ENCODE measurements at regions not wholly inside any gene's neighbourhood (a gene's known extent, or its start where the extent isn't known, plus 50 kb on each side); places are given as distances from the start of the nearest gene placed in this dataset.
A peak's percentile ranks its signal among the peaks of the same experiment; 100 is the strongest.

GRCh38 chr1:115185336-115185735 lies 96.0 kb upstream of the TSPAN2 start:
- H3K4me1 ChIP-seq, result no peaks in the 10 kb centered on the region; the same call in 1 of the 2 replicates
- POLR2A ChIA-PET, result no interaction called here
- H3K4me3 ChIP-seq (ENCODE audit: low read depth, low read length), result no peak overlapping the region
- no peak for TF ChIP-seq CTCF (IDR thresholded peaks at IDR 0.05; ENCODE audit: insufficient read depth in 1 of 2, low read depth in 1 of 2, low read length in 1 of 2, severe bottlenecking in 1 of 2, unreplicated experiment in 1 of 2)
- Mint-ChIP-seq H3K9me3 (ENCODE audit: unreplicated experiment) (no peaks in the 10 kb centered on the region), H3K27ac (ENCODE audit: unreplicated experiment) (peak overlapping the region; percentile 53), H3K4me1 (ENCODE audit: low read depth, unreplicated experiment) (peaks cover 25% of the 10 kb centered on the region), H3K36me3 (ENCODE audit: insufficient read depth, unreplicated experiment) (no peaks in the 10 kb centered on the region), H3K27me3 (ENCODE audit: insufficient read depth, unreplicated experiment) (no peaks in the 10 kb centered on the region), H3K4me3 (ENCODE audit: unreplicated experiment) (no peak overlapping the region)
- intact Hi-C loops (cut with micrococcal nuclease; ENCODE audit: unreplicated experiment), result no loop called here
- H3K36me3 ChIP-seq (ENCODE audit: control insufficient read depth, insufficient read depth, low read length), result no peaks in the 10 kb centered on the region
- no peak for DNase-seq
- no TSS peak for BruUV-seq (replicated peaks)
- CTCF ChIA-PET, result no interaction called here
- no peaks in the 10 kb centered on the region for H3K9me3 ChIP-seq
- no peaks in the 10 kb centered on the region for H3K27me3 ChIP-seq (replicated peaks; ENCODE audit: control insufficient read depth, insufficient read depth, low read length)

- H3K27ac Mint-ChIP-seq (ENCODE audit: unreplicated experiment), result peak overlapping the region; percentile 53
- Histone ChIP-seq H3K36me3 (ENCODE audit: control insufficient read depth, insufficient read depth, low read length) (no peaks in the 10 kb centered on the region), H3K9me3 (no peaks in the 10 kb centered on the region), H3K27me3 (replicated peaks; ENCODE audit: control insufficient read depth, insufficient read depth, low read length) (no peaks in the 10 kb centered on the region), H3K4me1 (no peaks in the 10 kb centered on the region; the same call in 1 of the 2 replicates), H3K4me3 (ENCODE audit: low read depth, low read length) (no peak overlapping the region)
- no TSS peak for BruUV-seq (replicated peaks)
- POLR2A ChIA-PET, result no interaction called here
- intact Hi-C loops (cut with micrococcal nuclease; ENCODE audit: unreplicated experiment), result no loop called here
- TF ChIP-seq CTCF (IDR thresholded peaks at IDR 0.05; ENCODE audit: insufficient read depth in 1 of 2, low read depth in 1 of 2, low read length in 1 of 2, severe bottlenecking in 1 of 2, unreplicated experiment in 1 of 2), result no peak
- H3K9me3 Mint-ChIP-seq (ENCODE audit: unreplicated experiment), result no peaks in the 10 kb centered on the region
- CTCF ChIA-PET, result no interaction called here
- no peaks in the 10 kb centered on the region for H3K36me3 Mint-ChIP-seq (ENCODE audit: insufficient read depth, unreplicated experiment)
- no peak for DNase-seq
- peaks cover 25% of the 10 kb centered on the region for H3K4me1 Mint-ChIP-seq (ENCODE audit: low read depth, unreplicated experiment)
- H3K27me3 Mint-ChIP-seq (ENCODE audit: insufficient read depth, unreplicated experiment), result no peaks in the 10 kb centered on the region
- H3K4me3 Mint-ChIP-seq (ENCODE audit: unreplicated experiment), result no peak overlapping the region
Observed at GRCh38 chr1:115184951-115185331, 95.6 kb upstream of the TSPAN2 start.

GRCh38 chr1:115184260-115184950 lies 95.1 kb upstream of the TSPAN2 start:
- no peak for TF ChIP-seq CTCF (IDR thresholded peaks at IDR 0.05; ENCODE audit: insufficient read depth in 1 of 2, low read depth in 1 of 2, low read length in 1 of 2, severe bottlenecking in 1 of 2, unreplicated experiment in 1 of 2)
- H3K27me3 ChIP-seq (replicated peaks; ENCODE audit: control insufficient read depth, insufficient read depth, low read length), result no peaks in the 10 kb centered on the region
- Mint-ChIP-seq H3K4me3 (ENCODE audit: unreplicated experiment) (no peak overlapping the region), H3K4me1 (ENCODE audit: low read depth, unreplicated experiment) (peaks cover 25% of the 10 kb centered on the region), H3K27me3 (ENCODE audit: insufficient read depth, unreplicated experiment) (no peaks in the 10 kb centered on the region), H3K27ac (ENCODE audit: unreplicated experiment) (no peak overlapping the region), H3K36me3 (ENCODE audit: insufficient read depth, unreplicated experiment) (no peaks in the 10 kb centered on the region), H3K9me3 (ENCODE audit: unreplicated experiment) (no peaks in the 10 kb centered on the region)
- no peaks in the 10 kb centered on the region for H3K36me3 ChIP-seq (ENCODE audit: control insufficient read depth, insufficient read depth, low read length)
- ChIA-PET POLR2A (no interaction called here), CTCF (no interaction called here)
- DNase-seq, result no peak
- H3K4me1 ChIP-seq, result no peaks in the 10 kb centered on the region; the same call in 1 of the 2 replicates
- intact Hi-C loops (cut with micrococcal nuclease; ENCODE audit: unreplicated experiment), result no loop called here
- H3K9me3 ChIP-seq, result no peaks in the 10 kb centered on the region
- no TSS peak for BruUV-seq (replicated peaks)
- no peak overlapping the region for H3K4me3 ChIP-seq (ENCODE audit: low read depth, low read length)

Measured in Caco-2 (cell line).